GM20000 (cell line): ENCODE measurements at regions not wholly inside any gene's neighbourhood (a gene's known extent, or its start where the extent isn't known, plus 50 kb on each side); places are given as distances from the start of the nearest gene placed in this dataset.
A peak's percentile ranks its signal among the peaks of the same experiment; 100 is the strongest.

Source experiments
- DNase-seq: peaks from one replicate; pipeline ENCODE4 v3.0.0; 2012; ENCODE audit warnings: low spot score
- CTCF ChIP-seq: IDR thresholded peaks from 2 replicates; pipeline ENCODE4 v1.5.1; 2012; ENCODE audit warnings: mild to moderate bottlenecking, control low read depth; ENCODE audit errors: extremely low read depth, missing control alignments

GRCh38 chr2:234296991-234297390, 199.9 kb downstream of the ARL4C start:
- no peak for DNase-seq
- no peak for TF ChIP-seq CTCF

GRCh38 chr2:234293973-234294372, 202.9 kb downstream of the ARL4C start:
- TF ChIP-seq CTCF: no peak
- no peak for DNase-seq

GRCh38 chr2:234292962-234293243, 204.0 kb downstream of the ARL4C start:
- DNase-seq: no peak
- no peak for TF ChIP-seq CTCF

GRCh38 chr2:234292205-234292961, 204.5 kb downstream of the ARL4C start:
- peak; percentile 41 for DNase-seq
- no peak for TF ChIP-seq CTCF

GRCh38 chr2:234291765-234292204, 205.1 kb downstream of the ARL4C start:
- no peak for TF ChIP-seq CTCF
- DNase-seq: no peak

GRCh38 chr2:234290671-234291070, 206.2 kb downstream of the ARL4C start:
- no peak for TF ChIP-seq CTCF
- peak; percentile 44 for DNase-seq

GRCh38 chr2:234289834-234290590, 206.9 kb downstream of the ARL4C start:
- peak; percentile 12 for DNase-seq
- no peak for TF ChIP-seq CTCF
